Activated B cell treated with CpG ODN at 0.5 μM for 24 hours (primary cell): ENCODE measurements at regions not wholly inside any gene's neighbourhood (a gene's known extent, or its start where the extent isn't known, plus 50 kb on each side); places are given as distances from the start of the nearest gene placed in this dataset.

Experiments used
- ATAC-seq: fragments of 200-7000 bp; cut with Tn5 transposase; one replicate; pipeline ENCODE4 v1.10.0; 2021; ENCODE audit warnings: low read depth, mild to moderate bottlenecking, moderate library complexity
- CTCF ChIA-PET: fragments of 350-600 bp; sonication (Branson Sonifier 250); formaldehyde crosslinking; loops from one replicate; lab custom pipeline; 2021; ENCODE audit warnings: antibody characterized with exemption; lab: Charles Lee
- POLR2A ChIA-PET: fragments of 350-600 bp; sonication (Branson Sonifier 250); formaldehyde crosslinking; loops from one replicate; lab custom pipeline; 2021; ENCODE audit warnings: antibody characterized with exemption; lab: Charles Lee
- DNase-seq: peaks from one replicate; pipeline ENCODE4 v3.0.0; 2022
- H3K27ac Mint-ChIP-seq: one replicate; pipeline ENCODE4 v1.8.0; 2020; ENCODE audit warnings: mixed read lengths
- H3K27me3 Mint-ChIP-seq: one replicate; pipeline ENCODE4 v1.8.0; 2021; ENCODE audit warnings: mixed read lengths
- H3K36me3 Mint-ChIP-seq: one replicate; pipeline ENCODE4 v1.8.0; 2021; ENCODE audit warnings: low read depth, mixed read lengths
- H3K4me1 Mint-ChIP-seq: one replicate; pipeline ENCODE4 v1.8.0; 2021; ENCODE audit warnings: mixed read lengths
- H3K4me3 Mint-ChIP-seq: one replicate; pipeline ENCODE4 v1.8.0; 2020; ENCODE audit warnings: mild to moderate bottlenecking, mixed read lengths
- H3K9me3 Mint-ChIP-seq: one replicate; pipeline ENCODE4 v1.8.0; 2020; ENCODE audit warnings: mixed read lengths
- intact Hi-C: fragments of 100-400 bp; cut with micrococcal nuclease; formaldehyde crosslinking; loops from one replicate; pipeline ENCODE4 v1.15.1; 2024
- TF ChIP-seq, protein P1 (sequence below): fragments of 200-600 bp; IDR thresholded peaks from one replicate; pipeline ENCODE4 v1.8.0; 2022; ENCODE audit warnings: antibody characterized with exemption, mild to moderate bottlenecking

DNA sequence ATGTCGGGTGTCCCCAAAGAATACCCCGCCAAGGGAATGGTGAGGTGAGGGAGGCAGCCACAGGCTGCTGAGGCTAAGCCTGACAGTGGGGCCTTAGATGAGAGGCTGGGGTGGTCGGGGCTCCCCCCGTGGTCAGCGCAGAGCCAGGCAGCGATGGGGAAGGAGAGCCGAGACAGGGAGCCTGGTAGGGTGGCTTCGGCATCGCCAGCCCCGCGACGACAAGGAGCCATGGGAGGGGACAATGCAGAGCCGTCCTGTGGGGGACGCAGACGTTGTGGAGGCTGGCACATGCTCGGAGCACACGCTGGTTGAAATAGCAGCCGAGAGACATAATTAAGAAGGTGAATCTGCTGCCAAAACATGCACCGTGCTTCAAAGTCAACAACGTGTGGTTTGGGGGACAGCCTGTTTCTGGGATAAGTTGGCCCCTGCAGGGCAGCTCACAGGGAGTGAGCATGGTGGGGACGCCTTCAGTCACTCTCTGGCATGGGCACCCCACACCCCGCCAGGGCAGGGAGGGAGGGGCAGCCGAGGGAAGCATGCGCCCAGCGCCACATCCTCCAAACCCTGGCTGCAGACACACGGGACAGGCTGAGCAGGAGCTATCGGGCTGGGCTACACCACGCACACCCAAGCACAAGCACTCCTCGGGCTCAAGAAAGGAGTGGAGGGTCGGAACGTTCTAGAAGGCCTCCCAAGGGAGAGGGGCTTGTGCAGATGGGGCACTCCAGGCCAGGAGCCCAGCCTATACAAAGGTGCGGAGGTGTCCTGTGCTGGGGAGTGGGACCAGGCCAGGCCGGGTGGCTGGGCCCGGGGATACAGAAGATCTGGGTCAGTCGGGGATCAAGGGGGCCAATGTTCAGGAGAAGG lies 66.6 kb upstream of the C14orf180 start:
- ChIA-PET CTCF (no interaction called here), POLR2A (no interaction called here)
- Mint-ChIP-seq H3K27me3 (peaks cover 10% of the 10 kb centered on the region), H3K4me3 (no peak overlapping the region), H3K27ac (no peak overlapping the region), H3K4me1 (no peaks in the 10 kb centered on the region), H3K36me3 (no peaks in the 10 kb centered on the region), H3K9me3 (peaks cover 13% of the 10 kb centered on the region)
- intact Hi-C loops = no loop called here
- no peak for ATAC-seq
- TF ChIP-seq, protein P1, sequence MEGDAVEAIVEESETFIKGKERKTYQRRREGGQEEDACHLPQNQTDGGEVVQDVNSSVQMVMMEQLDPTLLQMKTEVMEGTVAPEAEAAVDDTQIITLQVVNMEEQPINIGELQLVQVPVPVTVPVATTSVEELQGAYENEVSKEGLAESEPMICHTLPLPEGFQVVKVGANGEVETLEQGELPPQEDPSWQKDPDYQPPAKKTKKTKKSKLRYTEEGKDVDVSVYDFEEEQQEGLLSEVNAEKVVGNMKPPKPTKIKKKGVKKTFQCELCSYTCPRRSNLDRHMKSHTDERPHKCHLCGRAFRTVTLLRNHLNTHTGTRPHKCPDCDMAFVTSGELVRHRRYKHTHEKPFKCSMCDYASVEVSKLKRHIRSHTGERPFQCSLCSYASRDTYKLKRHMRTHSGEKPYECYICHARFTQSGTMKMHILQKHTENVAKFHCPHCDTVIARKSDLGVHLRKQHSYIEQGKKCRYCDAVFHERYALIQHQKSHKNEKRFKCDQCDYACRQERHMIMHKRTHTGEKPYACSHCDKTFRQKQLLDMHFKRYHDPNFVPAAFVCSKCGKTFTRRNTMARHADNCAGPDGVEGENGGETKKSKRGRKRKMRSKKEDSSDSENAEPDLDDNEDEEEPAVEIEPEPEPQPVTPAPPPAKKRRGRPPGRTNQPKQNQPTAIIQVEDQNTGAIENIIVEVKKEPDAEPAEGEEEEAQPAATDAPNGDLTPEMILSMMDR = no peak
- no peak for DNase-seq

DNA sequence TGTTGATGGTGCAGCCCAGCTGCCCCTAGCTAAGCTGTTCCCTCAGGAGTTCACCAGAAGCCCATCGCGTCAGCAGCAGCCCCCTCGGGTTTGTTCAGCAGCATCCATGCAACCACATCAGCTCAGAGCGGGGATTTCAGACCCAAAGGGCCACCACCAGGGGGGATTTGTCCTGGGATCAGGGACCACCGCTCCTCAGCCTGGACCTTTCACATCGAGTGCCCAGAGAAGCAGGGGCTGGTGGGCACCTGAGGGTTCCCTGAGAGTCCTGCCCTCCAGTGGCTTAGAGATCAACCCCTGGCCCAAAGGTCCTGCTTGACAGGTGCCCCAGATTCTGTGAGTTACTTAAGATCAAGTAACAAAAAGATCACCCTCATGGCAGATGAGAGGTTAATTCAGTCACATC lies 65.9 kb upstream of the C14orf180 start:
- POLR2A ChIA-PET = no interaction called here
- H3K4me3 Mint-ChIP-seq = no peak overlapping the region
- no peak overlapping the region for H3K27ac Mint-ChIP-seq
- CTCF ChIA-PET = no interaction called here
- no peaks in the 10 kb centered on the region for H3K4me1 Mint-ChIP-seq
- DNase-seq (no peak), ATAC-seq (no peak)
- peaks cover 6% of the 10 kb centered on the region for H3K27me3 Mint-ChIP-seq
- intact Hi-C loops = no loop called here
- TF ChIP-seq, protein P1 = no peak
- no peaks in the 10 kb centered on the region for H3K36me3 Mint-ChIP-seq
- H3K9me3 Mint-ChIP-seq = peaks cover 12% of the 10 kb centered on the region

DNA sequence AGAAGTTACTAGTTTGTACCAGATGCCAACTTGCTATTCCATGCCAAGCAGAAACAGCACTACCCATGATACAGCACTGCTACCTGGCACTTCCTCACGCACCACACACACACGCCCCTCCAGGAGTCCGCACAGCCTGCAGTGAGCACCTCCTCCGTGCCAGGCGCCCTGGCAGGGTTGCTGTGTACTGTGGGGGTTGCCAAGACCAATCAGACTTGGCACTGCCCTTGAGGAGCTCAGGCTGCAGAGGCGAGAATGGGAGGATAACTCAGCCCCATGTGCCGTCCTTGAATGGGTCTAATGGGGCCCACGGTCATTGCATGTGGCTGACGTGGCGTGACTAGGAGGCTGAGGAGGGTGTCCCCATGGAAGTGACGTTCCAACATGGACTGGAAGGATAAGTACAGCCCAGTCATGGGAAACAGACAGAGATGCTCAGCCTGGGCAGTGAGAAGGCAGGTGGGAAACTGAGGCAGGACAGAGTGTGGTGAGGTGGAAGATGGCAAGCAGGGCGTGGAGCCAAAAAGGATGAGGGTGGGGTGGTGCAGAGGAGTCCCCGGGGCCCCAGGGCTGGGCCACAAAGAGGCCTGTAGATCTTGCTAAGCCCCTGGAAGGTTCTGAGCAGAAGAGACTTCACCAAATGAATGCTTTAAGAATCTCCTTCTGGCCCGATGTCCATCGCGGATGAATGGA lies 65.3 kb upstream of the C14orf180 start:
- H3K4me1 Mint-ChIP-seq = no peaks in the 10 kb centered on the region
- POLR2A ChIA-PET = no interaction called here
- ATAC-seq (no peak), DNase-seq (no peak)
- CTCF ChIA-PET = no interaction called here
- peaks cover 10% of the 10 kb centered on the region for H3K27me3 Mint-ChIP-seq
- intact Hi-C loops = no loop called here
- no peaks in the 10 kb centered on the region for H3K36me3 Mint-ChIP-seq
- TF ChIP-seq, protein P1 = no peak
- H3K4me3 Mint-ChIP-seq = no peak overlapping the region
- no peak overlapping the region for H3K27ac Mint-ChIP-seq
- H3K9me3 Mint-ChIP-seq = peaks cover 9% of the 10 kb centered on the region

DNA sequence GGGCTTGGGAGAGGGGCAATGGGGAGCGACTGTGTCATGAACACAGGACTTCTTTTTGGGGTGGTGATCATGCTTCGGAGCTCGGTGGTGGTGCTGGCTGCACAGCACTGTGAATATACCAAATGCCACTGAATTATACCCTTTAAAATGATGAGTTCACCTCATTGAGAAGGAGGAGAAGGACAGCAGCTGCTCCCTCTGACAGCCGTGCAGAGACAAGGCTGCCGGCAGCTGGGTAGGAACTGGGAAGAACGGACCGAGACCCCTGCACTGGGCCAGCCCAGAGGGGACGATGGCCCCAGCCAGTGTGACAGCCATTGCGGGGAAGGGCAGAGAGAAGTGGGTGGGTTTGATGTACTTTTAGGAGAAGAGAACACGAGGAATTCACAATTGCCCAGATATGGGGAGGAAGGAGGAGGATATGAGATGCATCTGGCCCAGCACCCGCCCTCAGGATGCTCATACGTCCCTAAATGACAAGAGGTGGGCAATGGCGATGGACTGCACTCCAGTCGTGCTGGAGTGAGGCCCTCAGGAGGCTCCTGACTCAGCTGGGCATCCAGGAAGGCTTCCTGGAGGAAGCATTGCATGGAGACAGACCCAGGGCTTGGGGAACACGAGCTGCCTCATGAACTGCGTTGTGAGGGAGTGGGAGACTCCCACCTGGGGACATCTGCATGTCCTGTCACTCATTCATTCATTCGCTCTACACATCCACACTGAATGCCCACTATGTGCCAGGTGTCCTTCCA lies 64.3 kb upstream of the C14orf180 start:
- H3K4me3 Mint-ChIP-seq = no peak overlapping the region
- peaks cover 9% of the 10 kb centered on the region for H3K9me3 Mint-ChIP-seq
- POLR2A ChIA-PET = no interaction called here
- CTCF ChIA-PET = no interaction called here
- H3K4me1 Mint-ChIP-seq = no peaks in the 10 kb centered on the region
- peaks cover 10% of the 10 kb centered on the region for H3K27me3 Mint-ChIP-seq
- DNase-seq = no peak
- no peaks in the 10 kb centered on the region for H3K36me3 Mint-ChIP-seq
- ATAC-seq = no peak
- intact Hi-C loops = no loop called here
- no peak overlapping the region for H3K27ac Mint-ChIP-seq
- TF ChIP-seq, protein P1 = no peak
